Activated CD4-positive, alpha-beta T cell treated with anti-CD3 and anti-CD28 coated beads, Interleukin-2, amount 10 ng/mL, durations not matched to agents 24 days and 14 days (primary cell): ENCODE measurements at regions not wholly inside any gene's neighbourhood (a gene's known extent, or its start where the extent isn't known, plus 50 kb on each side); places are given as distances from the start of the nearest gene placed in this dataset.

Experiments used
- DNase-seq: peaks from one replicate; pipeline ENCODE4 v3.0.0; 2022
- H3K27ac Mint-ChIP-seq: one replicate; pipeline ENCODE4 v1.8.0; 2022; ENCODE audit warnings: mild to moderate bottlenecking, mixed read lengths
- H3K27me3 Mint-ChIP-seq: one replicate; pipeline ENCODE4 v1.8.0; 2022; ENCODE audit warnings: mixed read lengths
- H3K36me3 Mint-ChIP-seq: one replicate; pipeline ENCODE4 v1.8.0; 2022; ENCODE audit warnings: low read depth, mild to moderate bottlenecking, mixed read lengths
- H3K4me1 Mint-ChIP-seq: one replicate; pipeline ENCODE4 v1.8.0; 2021; ENCODE audit warnings: mixed read lengths
- H3K4me3 Mint-ChIP-seq: one replicate; pipeline ENCODE4 v1.8.0; 2022; ENCODE audit warnings: mild to moderate bottlenecking, moderate library complexity, mixed read lengths
- H3K9me3 Mint-ChIP-seq: one replicate; pipeline ENCODE4 v1.8.0; 2021; ENCODE audit warnings: mixed read lengths
- intact Hi-C: fragments of 100-400 bp; cut with micrococcal nuclease; formaldehyde crosslinking; loops from one replicate; pipeline ENCODE4 v1.15.1; 2023

- Mint-ChIP-seq H3K36me3 (no peaks in the 10 kb centered on the region), H3K27me3 (peaks cover 6% of the 10 kb centered on the region), H3K27ac (no peak overlapping the region), H3K9me3 (no peaks in the 10 kb centered on the region), H3K4me1 (peaks cover 4% of the 10 kb centered on the region), H3K4me3 (no peak overlapping the region)
- intact Hi-C loops, result no loop called here
- no peak for DNase-seq
Observed at GRCh38 chr12:89821896-89822295, 113.3 kb upstream of the ATP2B1 start.

- H3K4me1 Mint-ChIP-seq, result no peaks in the 10 kb centered on the region
- H3K36me3 Mint-ChIP-seq, result no peaks in the 10 kb centered on the region
- intact Hi-C loops, result no loop called here
- no peak overlapping the region for H3K4me3 Mint-ChIP-seq
- DNase-seq, result no peak
- no peaks in the 10 kb centered on the region for H3K9me3 Mint-ChIP-seq
- peaks cover 6% of the 10 kb centered on the region for H3K27me3 Mint-ChIP-seq
- no peak overlapping the region for H3K27ac Mint-ChIP-seq
Observed at GRCh38 chr12:89817501-89818226, 109.0 kb upstream of the ATP2B1 start.

DNA sequence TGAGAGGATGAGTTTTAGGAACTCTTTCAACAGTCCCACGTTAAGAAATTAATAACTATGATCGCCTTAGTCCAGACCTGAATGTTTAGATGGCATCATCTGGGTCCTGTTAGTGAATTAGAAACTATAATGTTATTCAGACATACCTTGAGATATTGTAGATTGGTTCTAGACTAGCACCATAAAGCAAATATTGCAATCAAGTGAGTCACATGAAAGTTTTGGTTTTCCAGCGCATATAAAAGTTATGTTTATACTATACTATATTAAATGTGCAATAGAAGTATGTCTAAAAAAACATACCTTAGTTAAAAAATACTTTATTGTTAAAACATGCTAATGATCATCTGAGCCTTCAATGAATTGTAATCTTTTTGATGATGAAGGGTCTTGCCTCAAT lies 106.6 kb upstream of the ATP2B1 start:
- H3K36me3 Mint-ChIP-seq, result no peaks in the 10 kb centered on the region
- H3K27ac Mint-ChIP-seq, result no peak overlapping the region
- no peaks in the 10 kb centered on the region for H3K4me1 Mint-ChIP-seq
- intact Hi-C loops, result no loop called here
- no peaks in the 10 kb centered on the region for H3K9me3 Mint-ChIP-seq
- no peak overlapping the region for H3K4me3 Mint-ChIP-seq
- H3K27me3 Mint-ChIP-seq, result peaks cover 6% of the 10 kb centered on the region
- no peak for DNase-seq

DNA sequence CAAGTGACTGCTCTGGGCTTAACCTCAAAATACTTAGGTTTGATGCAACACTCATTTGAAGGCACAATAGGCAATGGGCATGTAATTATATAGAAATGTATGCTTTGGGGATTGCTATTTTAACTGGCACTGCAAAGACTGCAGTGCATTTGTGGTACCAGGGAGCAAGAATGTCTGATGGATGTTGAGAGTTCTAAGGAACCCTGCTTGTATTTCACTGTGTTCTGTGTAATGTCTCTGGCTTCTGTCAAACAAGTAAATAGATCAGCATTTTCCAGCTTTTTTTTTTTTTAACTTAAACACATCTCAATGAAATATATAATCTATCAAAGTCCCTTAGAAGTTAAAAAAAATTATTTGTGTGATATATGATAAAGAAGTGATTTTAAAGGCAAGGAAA lies 94.8 kb upstream of the ATP2B1 start:
- Mint-ChIP-seq H3K27me3 (no peaks in the 10 kb centered on the region), H3K27ac (no peak overlapping the region), H3K9me3 (peaks cover 3% of the 10 kb centered on the region), H3K36me3 (no peaks in the 10 kb centered on the region), H3K4me3 (no peak overlapping the region), H3K4me1 (no peaks in the 10 kb centered on the region)
- intact Hi-C loops, result no loop called here
- DNase-seq, result no peak

DNA sequence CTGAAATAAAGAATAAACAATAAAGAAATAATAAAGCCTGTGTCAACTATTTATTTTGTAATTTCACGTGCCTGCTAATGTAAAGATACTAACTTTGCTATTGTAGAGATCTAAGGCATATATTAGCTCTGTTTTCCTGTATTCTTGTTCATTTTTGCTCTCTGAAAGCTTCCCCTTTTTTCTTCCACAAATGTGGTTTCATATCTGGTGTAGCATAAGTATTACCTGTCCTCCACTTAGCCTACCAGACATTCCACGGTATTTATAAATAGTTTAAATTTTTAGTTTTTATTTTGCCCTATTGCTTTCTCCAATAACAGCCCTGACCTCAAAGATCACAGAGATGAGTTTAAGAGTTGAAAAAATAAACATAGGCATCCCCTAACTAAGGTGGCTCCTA lies 92.6 kb upstream of the ATP2B1 start:
- Mint-ChIP-seq H3K4me1 (no peaks in the 10 kb centered on the region), H3K9me3 (peaks cover 3% of the 10 kb centered on the region), H3K27me3 (no peaks in the 10 kb centered on the region), H3K36me3 (no peaks in the 10 kb centered on the region), H3K4me3 (no peak overlapping the region), H3K27ac (no peak overlapping the region)
- no peak for DNase-seq
- intact Hi-C loops, result no loop called here

- intact Hi-C loops, result no loop called here
- no peak overlapping the region for H3K27ac Mint-ChIP-seq
- no peaks in the 10 kb centered on the region for H3K27me3 Mint-ChIP-seq
- no peaks in the 10 kb centered on the region for H3K36me3 Mint-ChIP-seq
- H3K4me3 Mint-ChIP-seq, result no peak overlapping the region
- no peaks in the 10 kb centered on the region for H3K4me1 Mint-ChIP-seq
- DNase-seq, result no peak
- H3K9me3 Mint-ChIP-seq, result peaks cover 4% of the 10 kb centered on the region
Observed at GRCh38 chr12:89800435-89800834, 91.8 kb upstream of the ATP2B1 start.

DNA sequence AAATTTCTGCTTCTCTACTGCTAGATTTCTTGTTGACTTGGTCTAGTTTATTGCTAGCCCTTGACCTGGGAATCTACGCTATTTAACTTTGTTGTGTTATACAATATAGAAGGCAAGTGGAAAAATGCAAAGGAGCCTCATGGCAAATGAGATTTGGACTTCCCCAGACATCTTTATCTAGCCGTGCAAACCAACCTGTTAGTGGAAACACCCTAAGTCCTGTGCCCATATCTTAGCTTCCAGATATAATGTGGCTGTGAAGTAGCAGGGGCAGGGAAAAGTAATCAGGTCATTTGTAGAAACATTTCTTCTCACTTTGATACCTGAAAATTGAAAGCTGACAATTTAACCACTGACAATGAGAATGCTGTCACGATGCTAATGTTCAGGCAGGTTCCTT lies 90.7 kb upstream of the ATP2B1 start:
- H3K9me3 Mint-ChIP-seq, result peaks cover 6% of the 10 kb centered on the region
- H3K27ac Mint-ChIP-seq, result no peak overlapping the region
- DNase-seq, result no peak
- H3K27me3 Mint-ChIP-seq, result no peaks in the 10 kb centered on the region
- intact Hi-C loops, result no loop called here
- no peaks in the 10 kb centered on the region for H3K4me1 Mint-ChIP-seq
- H3K4me3 Mint-ChIP-seq, result no peak overlapping the region
- no peaks in the 10 kb centered on the region for H3K36me3 Mint-ChIP-seq

- H3K4me1 Mint-ChIP-seq, result no peaks in the 10 kb centered on the region
- no peak overlapping the region for H3K27ac Mint-ChIP-seq
Observed at GRCh38 chr12:89797436-89797835, 88.8 kb upstream of the ATP2B1 start.

DNA sequence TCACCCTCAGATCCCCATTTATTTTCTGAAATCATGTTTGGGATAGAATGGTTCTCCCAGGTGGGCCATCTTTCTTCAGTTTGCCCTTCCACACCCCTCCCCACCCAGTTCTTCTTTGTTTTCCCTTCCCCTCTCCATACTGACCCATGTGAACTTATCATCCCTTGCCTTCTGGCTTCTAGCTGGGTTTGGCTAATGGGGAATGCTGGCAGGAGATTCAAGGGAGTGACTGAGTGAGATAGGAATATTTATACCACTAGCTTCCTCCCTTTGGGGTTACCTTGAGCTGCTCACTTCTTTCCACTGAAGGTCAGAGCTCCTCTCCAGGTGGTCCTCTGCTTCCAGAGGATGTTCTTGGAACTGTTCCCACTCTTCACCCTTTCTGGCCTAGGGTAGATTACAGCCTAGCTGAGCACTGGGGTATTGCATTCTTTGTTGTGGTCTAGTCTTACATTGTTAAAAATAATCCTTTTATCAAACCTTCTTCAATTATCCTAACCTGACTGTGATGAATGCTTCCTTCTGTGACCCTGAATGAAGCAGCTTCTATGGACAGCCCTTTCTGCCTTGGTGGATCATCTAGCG lies 88.3 kb upstream of the ATP2B1 start:
- no peaks in the 10 kb centered on the region for H3K4me1 Mint-ChIP-seq

More at GRCh38 chr12:89797436-89797835, 88.8 kb upstream of the ATP2B1 start:
- Mint-ChIP-seq H3K36me3 (no peaks in the 10 kb centered on the region), H3K27me3 (no peaks in the 10 kb centered on the region), H3K9me3 (peaks cover 10% of the 10 kb centered on the region), H3K4me3 (no peak overlapping the region)
- intact Hi-C loops, result no loop called here
- DNase-seq, result no peak

GRCh38 chr12:89793946-89794345 lies 85.3 kb upstream of the ATP2B1 start:
- Mint-ChIP-seq H3K36me3 (no peaks in the 10 kb centered on the region), H3K4me3 (no peak overlapping the region), H3K27me3 (peaks cover 3% of the 10 kb centered on the region), H3K4me1 (no peaks in the 10 kb centered on the region), H3K9me3 (peaks cover 10% of the 10 kb centered on the region), H3K27ac (no peak overlapping the region)
- DNase-seq, result no peak
- intact Hi-C loops, result no loop called here

More for the DNA sequence above, 88.3 kb upstream of the ATP2B1 start:
- no peak overlapping the region for H3K27ac Mint-ChIP-seq
- intact Hi-C loops, result no loop called here
- no peak overlapping the region for H3K4me3 Mint-ChIP-seq
- no peaks in the 10 kb centered on the region for H3K36me3 Mint-ChIP-seq
- no peaks in the 10 kb centered on the region for H3K27me3 Mint-ChIP-seq
- peaks cover 10% of the 10 kb centered on the region for H3K9me3 Mint-ChIP-seq
- no peak for DNase-seq

- Mint-ChIP-seq H3K9me3 (peaks cover 17% of the 10 kb centered on the region), H3K4me1 (no peaks in the 10 kb centered on the region), H3K36me3 (no peaks in the 10 kb centered on the region), H3K27me3 (peaks cover 3% of the 10 kb centered on the region), H3K27ac (no peak overlapping the region), H3K4me3 (no peak overlapping the region)
- intact Hi-C loops, result no loop called here
- no peak for DNase-seq
Observed at GRCh38 chr12:89791286-89791685, 82.6 kb upstream of the ATP2B1 start.

GRCh38 chr12:89789862-89790261 lies 81.2 kb upstream of the ATP2B1 start:
- intact Hi-C loops, result no loop called here
- Mint-ChIP-seq H3K9me3 (peaks cover 18% of the 10 kb centered on the region), H3K27me3 (peaks cover 3% of the 10 kb centered on the region), H3K36me3 (peaks cover 2% of the 10 kb centered on the region), H3K27ac (no peak overlapping the region), H3K4me3 (no peak overlapping the region), H3K4me1 (no peaks in the 10 kb centered on the region)
- no peak for DNase-seq

GRCh38 chr12:89787763-89788162 lies 79.1 kb upstream of the ATP2B1 start:
- intact Hi-C loops, result no loop called here
- Mint-ChIP-seq H3K36me3 (peaks cover 2% of the 10 kb centered on the region), H3K4me3 (no peak overlapping the region), H3K9me3 (peaks cover 15% of the 10 kb centered on the region), H3K27ac (no peak overlapping the region), H3K27me3 (peaks cover 3% of the 10 kb centered on the region), H3K4me1 (no peaks in the 10 kb centered on the region)
- DNase-seq, result no peak

DNA sequence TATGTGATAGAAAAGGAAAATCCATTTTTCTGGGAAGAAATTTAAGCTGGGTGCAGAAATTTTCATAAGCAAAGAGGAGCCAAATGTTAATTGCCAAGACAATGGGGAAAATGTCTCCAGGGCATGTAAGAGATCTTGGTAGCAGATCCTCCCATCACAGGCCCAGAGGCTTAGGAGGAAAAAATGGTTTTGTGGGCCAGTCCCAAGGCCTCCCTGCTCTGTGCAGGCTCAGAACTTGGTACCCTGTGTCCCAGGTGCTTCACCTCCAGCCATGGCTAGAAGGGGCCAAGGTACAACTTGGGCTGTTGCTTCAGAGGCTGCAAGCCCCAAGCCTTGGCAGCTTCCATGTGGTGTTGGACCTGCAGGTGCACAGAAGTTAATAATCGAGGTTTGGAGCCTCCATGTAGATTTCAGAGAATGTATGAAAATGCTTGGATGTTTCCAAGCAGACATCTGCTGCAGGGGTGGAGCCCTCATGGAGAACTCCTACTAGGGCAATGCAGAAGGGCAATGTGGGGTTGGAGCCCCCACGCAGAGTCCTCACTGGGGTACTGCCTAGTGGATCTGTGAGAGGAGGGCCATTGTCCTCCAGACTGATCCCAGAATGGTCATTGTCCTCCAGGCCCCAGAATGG lies 77.7 kb upstream of the ATP2B1 start:
- peaks cover 2% of the 10 kb centered on the region for H3K36me3 Mint-ChIP-seq
- no peaks in the 10 kb centered on the region for H3K4me1 Mint-ChIP-seq
- H3K9me3 Mint-ChIP-seq, result peaks cover 15% of the 10 kb centered on the region
- H3K27ac Mint-ChIP-seq, result no peak overlapping the region
- intact Hi-C loops, result no loop called here
- no peak overlapping the region for H3K4me3 Mint-ChIP-seq
- peaks cover 2% of the 10 kb centered on the region for H3K27me3 Mint-ChIP-seq
- no peak for DNase-seq
